Gastroesophageal sphincter (tissue), 3 donors: ENCODE measurements at regions not wholly inside any gene's neighbourhood (a gene's known extent, or its start where the extent isn't known, plus 50 kb on each side); places are given as distances from the start of the nearest gene placed in this dataset.

ENCODE experiments used
- CTCF ChIP-seq, 4 experiments: fragments of 200-600 bp in 2 of 4; fragments of 450-650 bp in 2 of 4; sonication (generic) in 1 of 4; IDR thresholded peaks; one replicate each; pipeline ENCODE4 v1.5.1; 2017 to 2019; ENCODE audit warnings: antibody characterized with exemption in 4 of 4, mild to moderate bottlenecking in 2 of 4, moderate library complexity in 2 of 4
- POLR2AphosphoS5 ChIP-seq: sonication (generic); formaldehyde crosslinking; IDR thresholded peaks from one replicate; pipeline ENCODE4 v1.6.1; 2017; ENCODE audit warnings: antibody characterized with exemption

GRCh38 chr12:127507341-127507740 lies 759.6 kb upstream of the TMEM132C start:
- TF ChIP-seq CTCF (IDR thresholded peaks at IDR 0.05) = no peak
- TF ChIP-seq POLR2AphosphoS5 = no peak
